ENCODE measurements at regions not wholly inside any gene's neighbourhood (a gene's known extent, or its start where the extent isn't known, plus 50 kb on each side); places are given as distances from the start of the nearest gene placed in this dataset.

DNA sequence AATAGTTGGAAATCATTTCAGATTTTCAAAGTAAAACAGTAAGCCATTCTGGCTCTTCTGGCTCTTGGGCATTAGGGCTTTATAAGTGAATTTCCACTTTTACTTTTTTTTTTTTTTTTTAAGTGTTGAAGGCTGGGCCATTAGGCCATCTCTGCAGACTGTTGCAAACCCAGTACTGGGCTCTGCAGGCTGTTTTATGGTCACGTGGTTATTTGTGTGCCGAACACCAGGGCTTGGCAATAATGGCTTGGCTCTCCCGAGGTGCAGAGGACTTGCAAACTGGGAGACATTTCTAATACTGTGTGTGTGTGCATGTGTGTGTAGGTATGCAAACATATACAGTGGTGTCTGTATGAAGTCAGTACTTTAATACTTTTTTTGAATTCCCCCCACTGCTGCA is 194.9 kb upstream of the CDH5 start (continued):
- TF ChIP-seq, protein P1, sequence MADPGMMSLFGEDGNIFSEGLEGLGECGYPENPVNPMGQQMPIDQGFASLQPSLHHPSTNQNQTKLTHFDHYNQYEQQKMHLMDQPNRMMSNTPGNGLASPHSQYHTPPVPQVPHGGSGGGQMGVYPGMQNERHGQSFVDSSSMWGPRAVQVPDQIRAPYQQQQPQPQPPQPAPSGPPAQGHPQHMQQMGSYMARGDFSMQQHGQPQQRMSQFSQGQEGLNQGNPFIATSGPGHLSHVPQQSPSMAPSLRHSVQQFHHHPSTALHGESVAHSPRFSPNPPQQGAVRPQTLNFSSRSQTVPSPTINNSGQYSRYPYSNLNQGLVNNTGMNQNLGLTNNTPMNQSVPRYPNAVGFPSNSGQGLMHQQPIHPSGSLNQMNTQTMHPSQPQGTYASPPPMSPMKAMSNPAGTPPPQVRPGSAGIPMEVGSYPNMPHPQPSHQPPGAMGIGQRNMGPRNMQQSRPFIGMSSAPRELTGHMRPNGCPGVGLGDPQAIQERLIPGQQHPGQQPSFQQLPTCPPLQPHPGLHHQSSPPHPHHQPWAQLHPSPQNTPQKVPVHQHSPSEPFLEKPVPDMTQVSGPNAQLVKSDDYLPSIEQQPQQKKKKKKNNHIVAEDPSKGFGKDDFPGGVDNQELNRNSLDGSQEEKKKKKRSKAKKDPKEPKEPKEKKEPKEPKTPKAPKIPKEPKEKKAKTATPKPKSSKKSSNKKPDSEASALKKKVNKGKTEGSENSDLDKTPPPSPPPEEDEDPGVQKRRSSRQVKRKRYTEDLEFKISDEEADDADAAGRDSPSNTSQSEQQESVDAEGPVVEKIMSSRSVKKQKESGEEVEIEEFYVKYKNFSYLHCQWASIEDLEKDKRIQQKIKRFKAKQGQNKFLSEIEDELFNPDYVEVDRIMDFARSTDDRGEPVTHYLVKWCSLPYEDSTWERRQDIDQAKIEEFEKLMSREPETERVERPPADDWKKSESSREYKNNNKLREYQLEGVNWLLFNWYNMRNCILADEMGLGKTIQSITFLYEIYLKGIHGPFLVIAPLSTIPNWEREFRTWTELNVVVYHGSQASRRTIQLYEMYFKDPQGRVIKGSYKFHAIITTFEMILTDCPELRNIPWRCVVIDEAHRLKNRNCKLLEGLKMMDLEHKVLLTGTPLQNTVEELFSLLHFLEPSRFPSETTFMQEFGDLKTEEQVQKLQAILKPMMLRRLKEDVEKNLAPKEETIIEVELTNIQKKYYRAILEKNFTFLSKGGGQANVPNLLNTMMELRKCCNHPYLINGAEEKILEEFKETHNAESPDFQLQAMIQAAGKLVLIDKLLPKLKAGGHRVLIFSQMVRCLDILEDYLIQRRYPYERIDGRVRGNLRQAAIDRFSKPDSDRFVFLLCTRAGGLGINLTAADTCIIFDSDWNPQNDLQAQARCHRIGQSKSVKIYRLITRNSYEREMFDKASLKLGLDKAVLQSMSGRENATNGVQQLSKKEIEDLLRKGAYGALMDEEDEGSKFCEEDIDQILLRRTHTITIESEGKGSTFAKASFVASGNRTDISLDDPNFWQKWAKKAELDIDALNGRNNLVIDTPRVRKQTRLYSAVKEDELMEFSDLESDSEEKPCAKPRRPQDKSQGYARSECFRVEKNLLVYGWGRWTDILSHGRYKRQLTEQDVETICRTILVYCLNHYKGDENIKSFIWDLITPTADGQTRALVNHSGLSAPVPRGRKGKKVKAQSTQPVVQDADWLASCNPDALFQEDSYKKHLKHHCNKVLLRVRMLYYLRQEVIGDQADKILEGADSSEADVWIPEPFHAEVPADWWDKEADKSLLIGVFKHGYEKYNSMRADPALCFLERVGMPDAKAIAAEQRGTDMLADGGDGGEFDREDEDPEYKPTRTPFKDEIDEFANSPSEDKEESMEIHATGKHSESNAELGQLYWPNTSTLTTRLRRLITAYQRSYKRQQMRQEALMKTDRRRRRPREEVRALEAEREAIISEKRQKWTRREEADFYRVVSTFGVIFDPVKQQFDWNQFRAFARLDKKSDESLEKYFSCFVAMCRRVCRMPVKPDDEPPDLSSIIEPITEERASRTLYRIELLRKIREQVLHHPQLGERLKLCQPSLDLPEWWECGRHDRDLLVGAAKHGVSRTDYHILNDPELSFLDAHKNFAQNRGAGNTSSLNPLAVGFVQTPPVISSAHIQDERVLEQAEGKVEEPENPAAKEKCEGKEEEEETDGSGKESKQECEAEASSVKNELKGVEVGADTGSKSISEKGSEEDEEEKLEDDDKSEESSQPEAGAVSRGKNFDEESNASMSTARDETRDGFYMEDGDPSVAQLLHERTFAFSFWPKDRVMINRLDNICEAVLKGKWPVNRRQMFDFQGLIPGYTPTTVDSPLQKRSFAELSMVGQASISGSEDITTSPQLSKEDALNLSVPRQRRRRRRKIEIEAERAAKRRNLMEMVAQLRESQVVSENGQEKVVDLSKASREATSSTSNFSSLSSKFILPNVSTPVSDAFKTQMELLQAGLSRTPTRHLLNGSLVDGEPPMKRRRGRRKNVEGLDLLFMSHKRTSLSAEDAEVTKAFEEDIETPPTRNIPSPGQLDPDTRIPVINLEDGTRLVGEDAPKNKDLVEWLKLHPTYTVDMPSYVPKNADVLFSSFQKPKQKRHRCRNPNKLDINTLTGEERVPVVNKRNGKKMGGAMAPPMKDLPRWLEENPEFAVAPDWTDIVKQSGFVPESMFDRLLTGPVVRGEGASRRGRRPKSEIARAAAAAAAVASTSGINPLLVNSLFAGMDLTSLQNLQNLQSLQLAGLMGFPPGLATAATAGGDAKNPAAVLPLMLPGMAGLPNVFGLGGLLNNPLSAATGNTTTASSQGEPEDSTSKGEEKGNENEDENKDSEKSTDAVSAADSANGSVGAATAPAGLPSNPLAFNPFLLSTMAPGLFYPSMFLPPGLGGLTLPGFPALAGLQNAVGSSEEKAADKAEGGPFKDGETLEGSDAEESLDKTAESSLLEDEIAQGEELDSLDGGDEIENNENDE (IDR thresholded peaks at IDR 0.05; ENCODE audit: insufficient replicate concordance, low read length), result no peak

Measured in H1 (cell line).